Gastroesophageal sphincter (tissue), 3 donors: ENCODE measurements at regions not wholly inside any gene's neighbourhood (a gene's known extent, or its start where the extent isn't known, plus 50 kb on each side); places are given as distances from the start of the nearest gene placed in this dataset.

Experiments used
- CTCF ChIP-seq, 4 experiments: fragments of 200-600 bp in 2 of 4; fragments of 450-650 bp in 2 of 4; sonication (generic) in 1 of 4; IDR thresholded peaks; one replicate each; pipeline ENCODE4 v1.5.1; 2017 to 2019; ENCODE audit warnings: antibody characterized with exemption in 4 of 4, mild to moderate bottlenecking in 2 of 4, moderate library complexity in 2 of 4
- POLR2A ChIP-seq, 2 donors: fragments of 450-650 bp; IDR thresholded peaks; one replicate each; pipeline ENCODE4 v1.6.1; 2017; ENCODE audit warnings: antibody characterized with exemption in 2 of 2, mild to moderate bottlenecking in 2 of 2, moderate library complexity in 1 of 2
- POLR2AphosphoS5 ChIP-seq: sonication (generic); formaldehyde crosslinking; IDR thresholded peaks from one replicate; pipeline ENCODE4 v1.6.1; 2017; ENCODE audit warnings: antibody characterized with exemption

- TF ChIP-seq CTCF (IDR thresholded peaks at IDR 0.05): no peak
- TF ChIP-seq POLR2AphosphoS5: peak; percentile 36
- no peak for TF ChIP-seq POLR2A (IDR thresholded peaks at IDR 0.05)
Observed at GRCh38 chr2:71833855-71834560, 313.7 kb downstream of the CYP26B1 start.
